ENCODE measurements at regions not wholly inside any gene's neighbourhood (a gene's known extent, or its start where the extent isn't known, plus 50 kb on each side); places are given as distances from the start of the nearest gene placed in this dataset.
A peak's percentile ranks its signal among the peaks of the same experiment; 100 is the strongest.

DNA sequence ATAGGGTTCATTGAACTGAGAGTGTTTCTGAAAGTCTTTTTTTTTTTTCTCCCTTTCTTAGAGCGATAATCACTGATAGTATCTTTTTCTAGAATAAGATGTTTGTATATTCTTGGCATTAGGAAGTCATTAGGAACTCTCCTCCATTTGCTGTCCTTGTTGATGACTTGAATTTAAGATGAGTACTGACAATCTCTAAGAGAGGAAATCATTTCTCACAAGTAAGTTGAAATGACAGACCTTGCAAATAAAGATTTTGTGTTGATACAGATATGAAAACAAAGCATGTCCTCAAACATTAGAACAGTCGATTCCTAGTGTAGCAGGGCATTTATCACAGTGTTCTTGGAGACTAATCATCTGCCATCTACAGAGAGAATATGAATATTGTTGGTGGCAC, 458.4 kb upstream of the SYT1 start:
- Histone ChIP-seq H2AFZ (replicated peaks) (no peak overlapping the region), H3F3A (ENCODE audit: low read depth) (no peaks in the 10 kb centered on the region), H4K20me1 (ENCODE audit: low read depth) (no peaks in the 10 kb centered on the region), H3K4me2 (no peak overlapping the region), H3K9me3 (ENCODE audit: low read depth) (no peaks in the 10 kb centered on the region), H3K4me1 (no peaks in the 10 kb centered on the region), H3K79me2 (ENCODE audit: low read depth) (no peaks in the 10 kb centered on the region), H3K9ac (no peak overlapping the region), H3K36me3 (no peaks in the 10 kb centered on the region), H3K4me3 (no peak overlapping the region), H3K27me3 (no peaks in the 10 kb centered on the region), H3K27ac (no peak overlapping the region)
- DNase-seq (ENCODE audit: low spot score): no peak
- no peaks in the 10 kb centered on the region for H3K27me3 Mint-ChIP-seq (ENCODE audit: insufficient read depth, low read depth)
- H3K9me3 Mint-ChIP-seq: no peaks in the 10 kb centered on the region
- no peak for TF ChIP-seq EZH2phosphoT487 (IDR thresholded peaks at IDR 0.05)
- TF ChIP-seq EZH2 (IDR thresholded peaks at IDR 0.05): no peak
- TF ChIP-seq, protein P1, sequence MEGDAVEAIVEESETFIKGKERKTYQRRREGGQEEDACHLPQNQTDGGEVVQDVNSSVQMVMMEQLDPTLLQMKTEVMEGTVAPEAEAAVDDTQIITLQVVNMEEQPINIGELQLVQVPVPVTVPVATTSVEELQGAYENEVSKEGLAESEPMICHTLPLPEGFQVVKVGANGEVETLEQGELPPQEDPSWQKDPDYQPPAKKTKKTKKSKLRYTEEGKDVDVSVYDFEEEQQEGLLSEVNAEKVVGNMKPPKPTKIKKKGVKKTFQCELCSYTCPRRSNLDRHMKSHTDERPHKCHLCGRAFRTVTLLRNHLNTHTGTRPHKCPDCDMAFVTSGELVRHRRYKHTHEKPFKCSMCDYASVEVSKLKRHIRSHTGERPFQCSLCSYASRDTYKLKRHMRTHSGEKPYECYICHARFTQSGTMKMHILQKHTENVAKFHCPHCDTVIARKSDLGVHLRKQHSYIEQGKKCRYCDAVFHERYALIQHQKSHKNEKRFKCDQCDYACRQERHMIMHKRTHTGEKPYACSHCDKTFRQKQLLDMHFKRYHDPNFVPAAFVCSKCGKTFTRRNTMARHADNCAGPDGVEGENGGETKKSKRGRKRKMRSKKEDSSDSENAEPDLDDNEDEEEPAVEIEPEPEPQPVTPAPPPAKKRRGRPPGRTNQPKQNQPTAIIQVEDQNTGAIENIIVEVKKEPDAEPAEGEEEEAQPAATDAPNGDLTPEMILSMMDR (IDR thresholded peaks at IDR 0.05): no peak
- no peaks in the 10 kb centered on the region for H3K36me3 Mint-ChIP-seq
- H3K4me3 Mint-ChIP-seq: no peak overlapping the region
- H3K4me1 Mint-ChIP-seq: peaks cover 6% of the 10 kb centered on the region
- H3K27ac Mint-ChIP-seq: no peak overlapping the region

- Mint-ChIP-seq H3K4me3 (no peak overlapping the region), H3K27ac (no peak overlapping the region), H3K36me3 (no peaks in the 10 kb centered on the region), H3K9me3 (no peaks in the 10 kb centered on the region), H3K27me3 (ENCODE audit: insufficient read depth, low read depth) (no peaks in the 10 kb centered on the region), H3K4me1 (peaks cover 6% of the 10 kb centered on the region)
- Histone ChIP-seq H3K27me3 (no peaks in the 10 kb centered on the region), H3K4me3 (no peak overlapping the region), H3K4me1 (no peaks in the 10 kb centered on the region), H4K20me1 (ENCODE audit: low read depth) (no peaks in the 10 kb centered on the region), H3K9me3 (ENCODE audit: low read depth) (no peaks in the 10 kb centered on the region), H3K36me3 (no peaks in the 10 kb centered on the region), H2AFZ (replicated peaks) (peak overlapping the region; percentile 18), H3K4me2 (no peak overlapping the region), H3F3A (ENCODE audit: low read depth) (no peaks in the 10 kb centered on the region), H3K27ac (no peak overlapping the region), H3K79me2 (ENCODE audit: low read depth) (no peaks in the 10 kb centered on the region), H3K9ac (no peak overlapping the region)
- no peak for DNase-seq (ENCODE audit: low spot score)
- no peak for TF ChIP-seq EZH2phosphoT487 (IDR thresholded peaks at IDR 0.05)
- TF ChIP-seq, protein P1 (IDR thresholded peaks at IDR 0.05): no peak
- no peak for TF ChIP-seq EZH2 (IDR thresholded peaks at IDR 0.05)
Observed at GRCh38 chr12:78406828-78407227, 457.7 kb upstream of the SYT1 start.

DNA sequence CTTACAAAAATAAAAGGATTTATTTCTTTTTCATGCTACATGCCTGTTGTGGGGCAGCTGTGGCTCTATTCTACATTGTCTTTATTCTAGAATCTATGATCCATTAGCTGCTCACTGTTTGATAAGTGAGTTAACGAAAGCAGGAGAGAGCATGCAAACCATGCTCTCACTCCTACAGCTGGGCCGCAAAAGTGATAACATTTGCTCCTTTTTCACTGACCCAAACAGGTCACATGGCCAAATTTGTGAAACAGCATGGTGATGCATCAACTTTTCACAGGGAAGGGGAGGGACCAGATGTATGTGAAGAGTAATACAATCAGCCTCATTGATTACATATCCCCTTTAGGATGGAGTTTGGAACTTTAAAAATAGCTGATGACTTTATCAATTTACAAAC, 456.9 kb upstream of the SYT1 start:
- no peaks in the 10 kb centered on the region for H3K27me3 ChIP-seq
- no peak for TF ChIP-seq EZH2 (IDR thresholded peaks at IDR 0.05)
- TF ChIP-seq, protein P1 (IDR thresholded peaks at IDR 0.05): no peak
- TF ChIP-seq EZH2phosphoT487 (IDR thresholded peaks at IDR 0.05): no peak
- no peaks in the 10 kb centered on the region for H3K36me3 Mint-ChIP-seq
- no peak overlapping the region for H3K4me3 Mint-ChIP-seq
- no peak overlapping the region for H2AFZ ChIP-seq (replicated peaks)
- H3K79me2 ChIP-seq (ENCODE audit: low read depth): no peaks in the 10 kb centered on the region
- no peaks in the 10 kb centered on the region for H3F3A ChIP-seq (ENCODE audit: low read depth)
- H4K20me1 ChIP-seq (ENCODE audit: low read depth): no peaks in the 10 kb centered on the region
- H3K9me3 ChIP-seq (ENCODE audit: low read depth): no peaks in the 10 kb centered on the region
- H3K27ac Mint-ChIP-seq: no peak overlapping the region
- no peak for DNase-seq (ENCODE audit: low spot score)
- H3K4me3 ChIP-seq: no peak overlapping the region
- no peaks in the 10 kb centered on the region for H3K4me1 ChIP-seq
- H3K27ac ChIP-seq: no peak overlapping the region
- H3K27me3 Mint-ChIP-seq (ENCODE audit: insufficient read depth, low read depth): no peaks in the 10 kb centered on the region
- peaks cover 6% of the 10 kb centered on the region for H3K4me1 Mint-ChIP-seq
- H3K4me2 ChIP-seq: no peak overlapping the region
- no peaks in the 10 kb centered on the region for H3K9me3 Mint-ChIP-seq
- no peaks in the 10 kb centered on the region for H3K36me3 ChIP-seq
- no peak overlapping the region for H3K9ac ChIP-seq

- H3K9me3 Mint-ChIP-seq: no peaks in the 10 kb centered on the region
- DNase-seq (ENCODE audit: low spot score): no peak
- Histone ChIP-seq H3K27me3 (no peaks in the 10 kb centered on the region), H3K4me2 (no peak overlapping the region), H2AFZ (replicated peaks) (no peak overlapping the region), H3K4me3 (no peak overlapping the region), H3K9me3 (ENCODE audit: low read depth) (no peaks in the 10 kb centered on the region), H3K27ac (no peak overlapping the region), H3K36me3 (no peaks in the 10 kb centered on the region), H3F3A (ENCODE audit: low read depth) (no peaks in the 10 kb centered on the region), H3K9ac (no peak overlapping the region), H4K20me1 (ENCODE audit: low read depth) (no peaks in the 10 kb centered on the region), H3K79me2 (ENCODE audit: low read depth) (no peaks in the 10 kb centered on the region), H3K4me1 (no peaks in the 10 kb centered on the region)
- no peaks in the 10 kb centered on the region for H3K4me1 Mint-ChIP-seq
- no peaks in the 10 kb centered on the region for H3K36me3 Mint-ChIP-seq
- no peak overlapping the region for H3K27ac Mint-ChIP-seq
- no peak overlapping the region for H3K4me3 Mint-ChIP-seq
- H3K27me3 Mint-ChIP-seq (ENCODE audit: insufficient read depth, low read depth): no peaks in the 10 kb centered on the region
- TF ChIP-seq, protein P1 (IDR thresholded peaks at IDR 0.05): no peak
- TF ChIP-seq EZH2 (IDR thresholded peaks at IDR 0.05): no peak
- no peak for TF ChIP-seq EZH2phosphoT487 (IDR thresholded peaks at IDR 0.05)
Observed at GRCh38 chr12:78414071-78414470, 450.5 kb upstream of the SYT1 start.

Data from neural progenitor cell (in vitro differentiated cells).